ENCODE measurements at regions not wholly inside any gene's neighbourhood (a gene's known extent, or its start where the extent isn't known, plus 50 kb on each side); places are given as distances from the start of the nearest gene placed in this dataset.

GRCh38 chr1:218526198-218526580 lies 181.1 kb downstream of the TGFB2 start:
- no peak for DNase-seq (ENCODE audit: low spot score)

- DNase-seq (ENCODE audit: low spot score): no peak
These were observed 182.6 kb downstream of the TGFB2 start for GRCh38 chr1:218527737-218528136.

GRCh38 chr1:218529646-218530300 lies 184.6 kb downstream of the TGFB2 start:
- no peak for DNase-seq (ENCODE audit: low spot score)

GRCh38 chr1:218531936-218532335 lies 186.8 kb downstream of the TGFB2 start:
- DNase-seq (ENCODE audit: low spot score): no peak

- no peak for DNase-seq (ENCODE audit: low spot score)
These were observed 191.3 kb downstream of the TGFB2 start for GRCh38 chr1:218536296-218536986.

- DNase-seq (ENCODE audit: low spot score): no peak
These were observed 192.2 kb downstream of the TGFB2 start for GRCh38 chr1:218537122-218537913.

GRCh38 chr1:218538341-218538740 lies 193.2 kb downstream of the TGFB2 start:
- DNase-seq (ENCODE audit: low spot score): no peak

GRCh38 chr1:218546314-218546713 lies 201.2 kb downstream of the TGFB2 start:
- DNase-seq (ENCODE audit: low spot score): no peak

GRCh38 chr1:218547957-218548730 lies 203.0 kb downstream of the TGFB2 start:
- no peak for DNase-seq (ENCODE audit: low spot score)

GRCh38 chr1:218548764-218549163 lies 203.6 kb downstream of the TGFB2 start:
- no peak for DNase-seq (ENCODE audit: low spot score)

- no peak for DNase-seq (ENCODE audit: low spot score)
These were observed 208.1 kb downstream of the TGFB2 start for GRCh38 chr1:218553197-218553596.

GRCh38 chr1:218556016-218556415 lies 210.9 kb downstream of the TGFB2 start:
- no peak for DNase-seq (ENCODE audit: low spot score)

- DNase-seq (ENCODE audit: low spot score): no peak
These were observed 212.6 kb downstream of the TGFB2 start for GRCh38 chr1:218557731-218558130.

GRCh38 chr1:218558271-218558810 lies 213.2 kb downstream of the TGFB2 start:
- no peak for DNase-seq (ENCODE audit: low spot score)

- DNase-seq (ENCODE audit: low spot score): no peak
These were observed 220.2 kb downstream of the TGFB2 start for GRCh38 chr1:218565377-218565776.

- DNase-seq (ENCODE audit: low spot score): no peak
These were observed 223.9 kb downstream of the TGFB2 start for GRCh38 chr1:218568962-218569550.

GRCh38 chr1:218570456-218570855 lies 225.3 kb downstream of the TGFB2 start:
- DNase-seq (ENCODE audit: low spot score): no peak

GRCh38 chr1:218571491-218571890 lies 226.4 kb downstream of the TGFB2 start:
- DNase-seq (ENCODE audit: low spot score): no peak

GRCh38 chr1:218572050-218572449 lies 226.9 kb downstream of the TGFB2 start:
- DNase-seq (ENCODE audit: low spot score): no peak

- no peak for DNase-seq (ENCODE audit: low spot score)
These were observed 228.8 kb downstream of the TGFB2 start for GRCh38 chr1:218573925-218574324.

- DNase-seq (ENCODE audit: low spot score): no peak
These were observed 229.9 kb downstream of the TGFB2 start for GRCh38 chr1:218575079-218575478.

- DNase-seq (ENCODE audit: low spot score): no peak
These were observed 230.7 kb downstream of the TGFB2 start for GRCh38 chr1:218575856-218576255.
